ENCODE measurements at regions not wholly inside any gene's neighbourhood (a gene's known extent, or its start where the extent isn't known, plus 50 kb on each side); places are given as distances from the start of the nearest gene placed in this dataset.

- no peaks in the 10 kb centered on the region for H3K4me1 ChIP-seq
- no peaks in the 10 kb centered on the region for H3K27me3 ChIP-seq
- DNase-seq (no peak), ATAC-seq (no peak), FAIRE-seq (no peak)
- no peak for TF ChIP-seq CTCF (IDR thresholded peaks at IDR 0.05)
- intact Hi-C loops (cut with DNase I): no loop called here
- H3K9me3 ChIP-seq: no peaks in the 10 kb centered on the region
- no peak overlapping the region for H3K27ac ChIP-seq
- 36 to 49% methylated on average over 2 of the region's 2 CpGs for WGBS, 2 donors
- H3K4me3 ChIP-seq: no peak overlapping the region
- H3K36me3 ChIP-seq: no peaks in the 10 kb centered on the region
Measured at GRCh38 chr7:25478925-25479324, 250.6 kb upstream of the NPVF start.

GRCh38 chr7:25481891-25482290, 253.6 kb upstream of the NPVF start:
- H3K36me3 ChIP-seq: no peaks in the 10 kb centered on the region
- intact Hi-C loops (cut with DNase I): no loop called here
- no peak for TF ChIP-seq CTCF (IDR thresholded peaks at IDR 0.05)
- no peak overlapping the region for H3K27ac ChIP-seq
- DNase-seq (no peak), ATAC-seq (no peak), FAIRE-seq (no peak)
- no peaks in the 10 kb centered on the region for H3K4me1 ChIP-seq
- H3K9me3 ChIP-seq: no peaks in the 10 kb centered on the region
- no peak overlapping the region for H3K4me3 ChIP-seq
- no peaks in the 10 kb centered on the region for H3K27me3 ChIP-seq

- H3K4me3 ChIP-seq: no peak overlapping the region
- no peak for FAIRE-seq
- DNase-seq: no peak
- ATAC-seq: no peak
- intact Hi-C loops (cut with DNase I): no loop called here
- no peaks in the 10 kb centered on the region for H3K27me3 ChIP-seq
- no peaks in the 10 kb centered on the region for H3K36me3 ChIP-seq
- no peaks in the 10 kb centered on the region for H3K9me3 ChIP-seq
- no peak for TF ChIP-seq CTCF (IDR thresholded peaks at IDR 0.05)
- no peak overlapping the region for H3K27ac ChIP-seq
- H3K4me1 ChIP-seq: no peaks in the 10 kb centered on the region
Measured at GRCh38 chr7:25482631-25483030, 254.3 kb upstream of the NPVF start.

GRCh38 chr7:25485026-25485425, 256.7 kb upstream of the NPVF start:
- Histone ChIP-seq H3K36me3 (no peaks in the 10 kb centered on the region), H3K4me3 (no peak overlapping the region), H3K9me3 (no peaks in the 10 kb centered on the region), H3K27me3 (no peaks in the 10 kb centered on the region), H3K27ac (no peak overlapping the region), H3K4me1 (no peaks in the 10 kb centered on the region)
- DNase-seq: no peak
- no peak for ATAC-seq
- no peak for FAIRE-seq
- intact Hi-C loops (cut with DNase I): no loop called here
- no peak for TF ChIP-seq CTCF (IDR thresholded peaks at IDR 0.05)
- 30 to 32% methylated on average over 1 of the region's 1 CpG for WGBS, 2 donors

- H3K9me3 ChIP-seq: no peaks in the 10 kb centered on the region
- intact Hi-C loops (cut with DNase I): no loop called here
- WGBS, 2 donors: 65 to 66% methylated on average over 2 of the region's 2 CpGs
- FAIRE-seq: no peak
- no peaks in the 10 kb centered on the region for H3K4me1 ChIP-seq
- no peaks in the 10 kb centered on the region for H3K36me3 ChIP-seq
- no peak for ATAC-seq
- no peak overlapping the region for H3K27ac ChIP-seq
- no peaks in the 10 kb centered on the region for H3K27me3 ChIP-seq
- TF ChIP-seq CTCF (IDR thresholded peaks at IDR 0.05): no peak
- H3K4me3 ChIP-seq: no peak overlapping the region
- DNase-seq: no peak
Measured at GRCh38 chr7:25486656-25487055, 258.4 kb upstream of the NPVF start.
